H9 (cell line): ENCODE measurements at regions not wholly inside any gene's neighbourhood (a gene's known extent, or its start where the extent isn't known, plus 50 kb on each side); places are given as distances from the start of the nearest gene placed in this dataset.

Source experiments
- DNase-seq: peaks from one replicate; pipeline ENCODE4 v3.0.0-alpha.2; 2017
- H2AFZ ChIP-seq: one replicate; pipeline ENCODE4 v1.6.1; 2013; ENCODE audit warnings: mild to moderate bottlenecking, low read length, control low read depth, moderate library complexity
- H2AK5ac ChIP-seq: 2 replicates; pipeline ENCODE4 v1.6.1; 2013; ENCODE audit warnings: low read length, control low read depth, mixed read lengths; ENCODE audit not compliant: insufficient read length
- H2BK120ac ChIP-seq: one replicate; pipeline ENCODE4 v1.6.1; 2013; ENCODE audit warnings: low read depth, mild to moderate bottlenecking, low read length, control low read depth, inconsistent platforms; ENCODE audit not compliant: poor library complexity, severe bottlenecking
- H2BK12ac ChIP-seq: 2 replicates; pipeline ENCODE4 v1.6.1; 2013; ENCODE audit warnings: low read length, control low read depth, mixed read lengths, low read depth; ENCODE audit not compliant: insufficient read length
- H2BK15ac ChIP-seq: 2 replicates; pipeline ENCODE4 v1.6.1; 2013; ENCODE audit warnings: low read depth, low read length, control low read depth
- H2BK20ac ChIP-seq: one replicate; pipeline ENCODE4 v1.6.1; 2013; ENCODE audit warnings: low read depth, mild to moderate bottlenecking, low read length, control low read depth, inconsistent platforms; ENCODE audit not compliant: poor library complexity, severe bottlenecking
- H2BK5ac ChIP-seq: 2 replicates; pipeline ENCODE4 v1.6.1; 2013; ENCODE audit warnings: low read length, control low read depth, mixed read lengths; ENCODE audit not compliant: insufficient read length
- H3K14ac ChIP-seq: 2 replicates; pipeline ENCODE4 v1.6.1; 2013; ENCODE audit warnings: low read length, control low read depth; ENCODE audit not compliant: insufficient read depth
- H3K18ac ChIP-seq: 2 replicates; pipeline ENCODE4 v1.6.1; 2013; ENCODE audit warnings: low read depth, mild to moderate bottlenecking, mixed read lengths, low read length, control low read depth; ENCODE audit not compliant: insufficient read length
- H3K23ac ChIP-seq: 2 replicates; pipeline ENCODE4 v1.6.1; 2013; ENCODE audit warnings: low read length, control low read depth, mixed read lengths, low read depth; ENCODE audit not compliant: insufficient read length
- H3K23me2 ChIP-seq: 2 replicates; pipeline ENCODE4 v1.6.1; 2013; ENCODE audit warnings: low read depth, mild to moderate bottlenecking, mixed read lengths, low read length, control low read depth; ENCODE audit not compliant: insufficient read length, poor library complexity, severe bottlenecking
- H3K27ac ChIP-seq: 2 replicates; pipeline ENCODE4 v1.5.1; 2013; ENCODE audit warnings: low read length, control low read depth, mixed read lengths, low read depth; ENCODE audit not compliant: insufficient read length
- H3K27me3 ChIP-seq: 2 replicates; pipeline ENCODE4 v1.6.1; 2013; ENCODE audit warnings: low read length, control low read depth, inconsistent platforms; ENCODE audit not compliant: insufficient read depth
- H3K4ac ChIP-seq: 2 replicates; pipeline ENCODE4 v1.6.1; 2013; ENCODE audit warnings: low read depth, mild to moderate bottlenecking, control low read depth, inconsistent platforms, low read length, moderate library complexity
- H3K4me1 ChIP-seq: 2 replicates; pipeline ENCODE4 v1.6.1; 2013; ENCODE audit warnings: low read length, control low read depth, inconsistent platforms; ENCODE audit not compliant: insufficient read depth
- H3K4me2 ChIP-seq: 2 replicates; pipeline ENCODE4 v1.6.1; 2013; ENCODE audit warnings: low read length, control low read depth, mixed read lengths; ENCODE audit not compliant: insufficient read length, insufficient read depth
- H3K56ac ChIP-seq: 2 replicates; pipeline ENCODE4 v1.6.1; 2013; ENCODE audit warnings: low read depth, mild to moderate bottlenecking, mixed read lengths, low read length, control low read depth; ENCODE audit not compliant: insufficient read length
- H3K79me1 ChIP-seq: 2 replicates; pipeline ENCODE4 v1.6.1; 2013; ENCODE audit warnings: low read depth, mild to moderate bottlenecking, moderate library complexity, low read length, control low read depth, inconsistent platforms; ENCODE audit not compliant: insufficient read depth, poor library complexity, severe bottlenecking
- H3K79me2 ChIP-seq: 2 replicates; pipeline ENCODE4 v1.6.1; 2013; ENCODE audit warnings: low read length, control low read depth, inconsistent platforms; ENCODE audit not compliant: insufficient read depth
- H3K9ac ChIP-seq: 2 replicates; pipeline ENCODE4 v1.6.1; 2013; ENCODE audit warnings: low read length, control low read depth, mixed read lengths; ENCODE audit not compliant: insufficient read length; ENCODE audit errors: extremely low read depth
- H3K9me3 ChIP-seq: one replicate; pipeline ENCODE4 v1.6.1; 2013; ENCODE audit warnings: low read depth, low read length, inconsistent platforms; ENCODE audit not compliant: control insufficient read depth
- H3T11ph ChIP-seq: one replicate; pipeline ENCODE4 v1.6.1; 2013; ENCODE audit warnings: mild to moderate bottlenecking, low read length, control low read depth, inconsistent platforms
- H4K20me1 ChIP-seq: one replicate; pipeline ENCODE4 v1.6.1; 2013; ENCODE audit not compliant: control insufficient read depth, insufficient read length, insufficient read depth
- H4K5ac ChIP-seq: 2 replicates; pipeline ENCODE4 v1.6.1; 2013; ENCODE audit warnings: low read depth, mild to moderate bottlenecking, mixed read lengths, low read length, control low read depth; ENCODE audit not compliant: insufficient read length
- H4K8ac ChIP-seq: replicated peaks from 2 replicates; pipeline ENCODE4 v1.6.1; 2013; ENCODE audit warnings: low read length, control low read depth, mixed read lengths, low read depth; ENCODE audit not compliant: insufficient read length
- H4K91ac ChIP-seq: 2 replicates; pipeline ENCODE4 v1.6.1; 2013; ENCODE audit warnings: low read depth, mild to moderate bottlenecking, moderate library complexity, mixed read lengths, low read length, control low read depth; ENCODE audit not compliant: insufficient read length
- H3K27ac Mint-ChIP-seq, 3 experiments: 2 replicates in 2 of 3; 3 replicates in 1 of 3; pipeline ENCODE4 v1.8.0; 2020 to 2021; ENCODE audit warnings: mixed read lengths in 3 of 3, mild to moderate bottlenecking in 1 of 3, moderate library complexity in 1 of 3
- H3K27me3 Mint-ChIP-seq: 2 replicates; pipeline ENCODE4 v1.8.0; 2021; ENCODE audit warnings: low read depth, mild to moderate bottlenecking, moderate library complexity, mixed read lengths
- H3K36me3 Mint-ChIP-seq, 3 experiments: 2 replicates in 2 of 3; 3 replicates in 1 of 3; pipeline ENCODE4 v1.8.0; 2020 to 2021; ENCODE audit warnings: low read depth in 3 of 3, mixed read lengths in 3 of 3; ENCODE audit not compliant: insufficient read depth in 1 of 3
- H3K4me1 Mint-ChIP-seq, 2 experiments: 2 replicates each; pipeline ENCODE4 v1.8.0; 2020; ENCODE audit warnings: mixed read lengths in 2 of 2
- H3K4me3 Mint-ChIP-seq, 2 experiments: 2 replicates in 1 of 2; 3 replicates in 1 of 2; pipeline ENCODE4 v1.8.0; 2020 to 2021; ENCODE audit warnings: mild to moderate bottlenecking in 2 of 2, mixed read lengths in 2 of 2, moderate library complexity in 1 of 2
- H3K9me3 Mint-ChIP-seq, 2 experiments: 2 replicates in 1 of 2; 3 replicates in 1 of 2; pipeline ENCODE4 v1.8.0; 2020; ENCODE audit warnings: mild to moderate bottlenecking in 2 of 2, mixed read lengths in 2 of 2, moderate library complexity in 1 of 2
- WGBS: extraction: QIAGEN DNeasy Blood & Tissue Kit; methylation state at CpG from one replicate; pipeline ENCODE4 v1.1.7; 2013; ENCODE audit warnings: missing lambda C conversion rate, low lambda C conversion rate, mixed read lengths; ENCODE audit not compliant: insufficient read length; ENCODE audit errors: extremely low coverage; 5-methylcytosine and 5-hydroxymethylcytosine counted together
- TF ChIP-seq, protein P1 (sequence below): fragments of 200-600 bp; sonication (generic); conservative IDR thresholded peaks from 3 replicates; pipeline ENCODE4 v1.8.0; 2021; ENCODE audit warnings: antibody characterized with exemption, mild to moderate bottlenecking

DNA sequence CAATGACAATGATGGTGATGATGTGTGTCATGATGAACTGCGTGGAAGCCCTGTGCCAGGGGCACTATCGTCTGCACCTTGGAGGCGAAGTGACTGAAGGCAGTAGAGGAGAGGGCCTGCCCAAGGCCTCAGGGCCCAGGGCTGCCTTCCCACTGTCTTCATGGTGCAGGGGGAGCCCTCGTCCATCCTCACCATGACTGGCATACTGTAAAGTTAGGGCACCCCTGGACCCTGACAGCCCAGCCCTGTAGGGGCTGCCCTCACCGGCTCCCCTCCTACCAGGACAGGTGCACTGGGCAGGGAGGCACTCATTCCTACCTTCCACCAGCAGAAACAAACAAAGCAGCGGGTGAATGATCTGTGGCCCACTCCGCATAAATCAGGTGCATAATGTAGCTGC lies 156.9 kb upstream of the C1orf174 start:
- H3K23ac ChIP-seq: no peak overlapping the region
- no peaks in the 10 kb centered on the region for H3K4me1 ChIP-seq
- H2BK15ac ChIP-seq: no peak overlapping the region
- no peak overlapping the region for H3T11ph ChIP-seq
- 0 out of 7 replicates have a peak overlapping the region, but pooled peaks of 1 of the 3 experiments have one; percentile 48 for H3K27ac Mint-ChIP-seq
- H3K4me1 Mint-ChIP-seq: peaks cover 3 to 15% of the 10 kb centered on the region in 2 experiments; a peak in 2 of 4 replicates
- H3K4me3 Mint-ChIP-seq: no peak overlapping the region
- H3K27me3 ChIP-seq: no peaks in the 10 kb centered on the region
- no peaks in the 10 kb centered on the region for H3K79me1 ChIP-seq
- TF ChIP-seq, protein P1, sequence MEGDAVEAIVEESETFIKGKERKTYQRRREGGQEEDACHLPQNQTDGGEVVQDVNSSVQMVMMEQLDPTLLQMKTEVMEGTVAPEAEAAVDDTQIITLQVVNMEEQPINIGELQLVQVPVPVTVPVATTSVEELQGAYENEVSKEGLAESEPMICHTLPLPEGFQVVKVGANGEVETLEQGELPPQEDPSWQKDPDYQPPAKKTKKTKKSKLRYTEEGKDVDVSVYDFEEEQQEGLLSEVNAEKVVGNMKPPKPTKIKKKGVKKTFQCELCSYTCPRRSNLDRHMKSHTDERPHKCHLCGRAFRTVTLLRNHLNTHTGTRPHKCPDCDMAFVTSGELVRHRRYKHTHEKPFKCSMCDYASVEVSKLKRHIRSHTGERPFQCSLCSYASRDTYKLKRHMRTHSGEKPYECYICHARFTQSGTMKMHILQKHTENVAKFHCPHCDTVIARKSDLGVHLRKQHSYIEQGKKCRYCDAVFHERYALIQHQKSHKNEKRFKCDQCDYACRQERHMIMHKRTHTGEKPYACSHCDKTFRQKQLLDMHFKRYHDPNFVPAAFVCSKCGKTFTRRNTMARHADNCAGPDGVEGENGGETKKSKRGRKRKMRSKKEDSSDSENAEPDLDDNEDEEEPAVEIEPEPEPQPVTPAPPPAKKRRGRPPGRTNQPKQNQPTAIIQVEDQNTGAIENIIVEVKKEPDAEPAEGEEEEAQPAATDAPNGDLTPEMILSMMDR: no peak
- no peak overlapping the region for H2BK120ac ChIP-seq
- H3K4ac ChIP-seq: no peak overlapping the region
- no peak overlapping the region for H3K56ac ChIP-seq
- no peaks in the 10 kb centered on the region for H3K9me3 Mint-ChIP-seq
- H3K27ac ChIP-seq: no peak overlapping the region
- no CpG with 5 or more reads among the region's 7 CpGs for WGBS
- no peaks in the 10 kb centered on the region for H3K9me3 ChIP-seq
- H3K9ac ChIP-seq: no peak overlapping the region
- H4K5ac ChIP-seq: no peak overlapping the region
- no peak overlapping the region for H2BK12ac ChIP-seq
- H3K4me2 ChIP-seq: no peak overlapping the region
- H3K23me2 ChIP-seq: no peaks in the 10 kb centered on the region
- no peak overlapping the region for H2AFZ ChIP-seq
- no peak overlapping the region for H4K8ac ChIP-seq
- H3K79me2 ChIP-seq: no peaks in the 10 kb centered on the region
- H4K91ac ChIP-seq: no peak overlapping the region
- no peaks in the 10 kb centered on the region; a peak in 1 of 7 replicates for H3K36me3 Mint-ChIP-seq
- no peaks in the 10 kb centered on the region for H4K20me1 ChIP-seq
- no peak overlapping the region for H2BK5ac ChIP-seq
- peaks cover 4% of the 10 kb centered on the region; the same call in 1 of the 2 replicates for H3K27me3 Mint-ChIP-seq
- no peak overlapping the region for H3K18ac ChIP-seq
- H2AK5ac ChIP-seq: no peak overlapping the region
- no peak overlapping the region for H3K14ac ChIP-seq
- DNase-seq: no peak
- H2BK20ac ChIP-seq: no peak overlapping the region
